ENCODE measurements at regions not wholly inside any gene's neighbourhood (a gene's known extent, or its start where the extent isn't known, plus 50 kb on each side); places are given as distances from the start of the nearest gene placed in this dataset.

DNA sequence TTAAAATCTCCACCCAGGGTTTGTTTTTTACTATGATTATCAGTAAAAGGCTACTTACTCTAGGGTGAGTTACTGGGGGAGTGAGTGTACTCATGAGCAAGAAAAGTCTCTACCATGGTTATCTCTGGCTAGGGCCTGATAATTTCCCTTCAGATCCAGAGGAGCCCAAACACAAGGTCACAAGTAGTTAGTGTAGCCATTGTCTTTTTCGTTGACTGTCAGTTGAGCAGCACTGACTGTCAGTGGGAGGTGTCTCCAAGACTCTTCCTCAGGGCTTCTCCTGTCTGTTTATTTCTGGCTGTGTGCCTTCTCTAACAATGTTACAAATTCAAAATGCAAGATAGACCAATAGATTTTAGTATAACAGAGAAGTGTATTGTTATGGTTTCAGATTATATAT is 181.2 kb upstream of the MIS18BP1 start:
- Mint-ChIP-seq H3K27ac (no peak overlapping the region), H3K9me3 (peaks cover 5% of the 10 kb centered on the region), H3K36me3 (ENCODE audit: low read depth) (no peaks in the 10 kb centered on the region), H3K4me3 (no peak overlapping the region), H3K4me1 (ENCODE audit: low read depth) (no peaks in the 10 kb centered on the region), H3K27me3 (ENCODE audit: low read depth) (peaks cover 6% of the 10 kb centered on the region)
- intact Hi-C loops (cut with micrococcal nuclease) = no loop called here
- DNase-seq = no peak
- CTCF ChIA-PET = no interaction called here

DNA sequence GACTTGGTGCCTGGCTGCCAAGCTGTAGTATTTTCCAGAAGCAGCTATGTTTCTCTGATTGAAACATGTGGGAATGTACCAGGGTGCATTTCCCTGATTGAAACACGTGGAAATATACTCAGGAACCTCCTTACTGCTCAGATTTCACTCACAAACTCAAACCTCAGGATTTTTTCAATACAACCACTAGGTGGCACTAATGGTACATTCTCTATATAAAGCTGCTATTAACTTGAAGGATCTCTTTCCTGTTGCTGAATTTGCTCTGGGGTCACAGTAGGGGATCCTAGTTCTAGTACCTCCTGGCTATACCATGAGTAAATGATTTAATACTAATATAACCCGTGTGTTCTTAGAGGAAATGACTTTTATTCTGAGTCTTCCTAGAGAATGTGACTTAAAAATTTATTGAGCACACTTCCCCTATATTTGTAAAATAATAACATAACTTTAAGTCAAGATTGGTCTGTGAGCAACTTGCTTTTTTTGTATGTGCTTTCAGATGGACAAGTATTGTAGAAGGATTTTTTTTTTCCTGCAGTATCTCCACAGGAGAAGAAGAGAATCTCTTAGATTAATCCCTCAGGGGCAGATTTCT is 173.8 kb upstream of the MIS18BP1 start:
- DNase-seq = no peak
- Mint-ChIP-seq H3K27ac (no peak overlapping the region), H3K9me3 (peaks cover 10% of the 10 kb centered on the region), H3K4me3 (no peak overlapping the region), H3K36me3 (ENCODE audit: low read depth) (no peaks in the 10 kb centered on the region), H3K4me1 (ENCODE audit: low read depth) (no peaks in the 10 kb centered on the region), H3K27me3 (ENCODE audit: low read depth) (no peaks in the 10 kb centered on the region)
- intact Hi-C loops (cut with micrococcal nuclease) = loop anchor here (1.0 to 5.0 kb wide), 2 partner anchors 101 to 916 kb away; no protein-coding TSS in a partner anchor
- CTCF ChIA-PET = interaction anchor here (0.9 to 1.0 kb wide), 3 partner anchors 10 to 39 kb away, joined by 3 to 4 read pairs (median 3); no protein-coding TSS in a partner anchor

DNA sequence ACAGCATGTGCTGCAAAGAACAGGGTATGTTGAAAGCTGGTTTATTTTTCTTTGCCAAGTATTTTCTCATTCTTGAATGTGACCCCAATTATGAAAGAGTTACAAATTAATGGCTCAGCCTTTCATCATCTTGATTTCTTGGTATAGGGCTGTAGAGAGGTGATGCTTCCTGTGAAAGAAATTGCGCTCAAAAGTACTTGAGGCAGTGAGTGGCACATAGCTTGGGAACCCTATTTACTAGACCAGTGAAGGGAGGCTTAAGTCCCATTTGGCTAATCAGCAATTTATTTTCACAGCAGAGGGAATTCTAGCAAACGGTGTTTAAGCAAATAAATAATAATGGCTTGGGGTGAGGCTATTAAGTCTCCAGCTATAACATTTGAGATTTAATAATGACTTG is 153.9 kb upstream of the MIS18BP1 start:
- Mint-ChIP-seq H3K27ac (no peak overlapping the region), H3K36me3 (ENCODE audit: low read depth) (no peaks in the 10 kb centered on the region), H3K4me3 (no peak overlapping the region), H3K4me1 (ENCODE audit: low read depth) (no peaks in the 10 kb centered on the region), H3K27me3 (ENCODE audit: low read depth) (no peaks in the 10 kb centered on the region), H3K9me3 (peaks cover 6% of the 10 kb centered on the region)
- DNase-seq = no peak
- intact Hi-C loops (cut with micrococcal nuclease) = no loop called here
- CTCF ChIA-PET = interaction anchor here (0.9 kb wide), 1 partner anchor 18 kb away, joined by 3 read pairs; no protein-coding TSS in a partner anchor

DNA sequence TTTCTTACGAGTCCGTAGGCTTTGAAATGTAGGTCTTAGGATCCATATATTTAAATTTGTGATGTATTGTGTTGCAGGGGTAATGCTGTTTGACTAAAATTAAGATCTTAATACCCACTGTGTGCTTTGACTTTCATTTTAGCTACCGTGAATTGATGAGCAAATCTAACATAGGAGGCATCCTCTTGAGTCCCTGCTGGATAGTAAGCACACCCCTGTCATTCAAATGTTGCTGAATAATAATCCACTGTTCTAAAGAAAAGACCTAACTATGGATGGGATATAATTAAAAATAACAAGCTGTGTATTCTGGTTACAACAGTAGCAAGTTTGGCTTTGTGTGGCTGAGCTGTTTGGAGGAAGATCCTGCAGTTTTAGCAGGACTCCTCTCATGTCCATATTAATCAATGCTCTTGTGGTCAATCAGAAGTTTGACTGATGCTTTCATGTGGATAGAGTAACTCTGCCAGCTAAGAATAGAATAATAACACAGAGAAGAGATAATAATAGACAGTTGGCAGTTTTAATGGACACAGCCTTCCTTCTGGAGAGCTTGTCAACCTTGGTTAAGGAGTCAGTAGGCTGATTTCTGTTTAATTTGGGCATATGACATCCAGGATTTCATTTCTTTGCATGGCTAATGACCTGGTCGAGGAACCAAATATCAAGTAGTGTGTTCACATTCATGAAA is 148.1 kb upstream of the MIS18BP1 start:
- H3K4me1 Mint-ChIP-seq (ENCODE audit: low read depth) = no peaks in the 10 kb centered on the region
- no peak overlapping the region for H3K4me3 Mint-ChIP-seq
- intact Hi-C loops (cut with micrococcal nuclease) = no loop called here
- no peaks in the 10 kb centered on the region for H3K27me3 Mint-ChIP-seq (ENCODE audit: low read depth)
- no peak for DNase-seq
- H3K36me3 Mint-ChIP-seq (ENCODE audit: low read depth) = no peaks in the 10 kb centered on the region
- H3K27ac Mint-ChIP-seq = no peak overlapping the region
- H3K9me3 Mint-ChIP-seq = peaks cover 5% of the 10 kb centered on the region
- CTCF ChIA-PET = no interaction called here

DNA sequence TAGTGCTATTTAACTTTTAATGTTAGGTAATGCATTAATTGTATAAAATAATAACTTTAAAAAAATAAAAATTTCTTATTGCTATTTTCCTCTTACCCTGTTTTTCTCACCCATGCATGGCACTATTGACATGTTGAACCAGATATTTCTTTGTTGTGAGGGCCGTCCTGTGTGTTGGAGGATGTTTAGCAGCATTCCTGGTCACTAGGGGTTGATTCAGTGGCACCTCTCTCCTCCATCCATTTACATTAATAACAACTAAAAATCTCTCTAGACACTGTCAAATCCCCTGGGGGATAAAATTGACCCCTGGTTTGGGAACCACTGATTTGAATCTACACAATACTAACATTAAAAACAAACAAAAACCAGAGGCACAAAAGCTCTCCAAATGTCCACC is 147.5 kb upstream of the MIS18BP1 start:
- H3K4me1 Mint-ChIP-seq (ENCODE audit: low read depth) = no peaks in the 10 kb centered on the region
- no peaks in the 10 kb centered on the region for H3K27me3 Mint-ChIP-seq (ENCODE audit: low read depth)
- H3K36me3 Mint-ChIP-seq (ENCODE audit: low read depth) = no peaks in the 10 kb centered on the region
- H3K4me3 Mint-ChIP-seq = no peak overlapping the region
- H3K9me3 Mint-ChIP-seq = peaks cover 5% of the 10 kb centered on the region
- CTCF ChIA-PET = no interaction called here
- H3K27ac Mint-ChIP-seq = no peak overlapping the region
- no peak for DNase-seq
- intact Hi-C loops (cut with micrococcal nuclease) = no loop called here

DNA sequence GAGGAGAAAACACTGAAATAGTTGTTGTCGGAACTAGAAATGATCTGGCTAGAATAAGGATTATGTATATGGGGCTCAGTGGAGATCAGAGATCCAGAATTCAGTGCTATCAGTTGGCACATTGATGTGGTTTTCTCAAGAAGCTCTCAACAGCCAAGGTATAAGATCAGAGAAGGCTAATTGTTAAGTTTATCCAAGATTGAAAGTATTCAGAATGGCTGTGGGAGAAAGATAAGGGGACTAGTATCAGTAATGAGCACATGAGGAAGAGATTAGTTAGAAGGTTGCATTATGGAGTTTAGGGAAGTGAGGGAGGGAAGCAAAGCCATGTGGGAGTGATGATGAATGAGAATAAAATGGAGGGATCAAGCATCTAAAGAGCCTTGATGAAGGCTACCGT is 128.1 kb upstream of the MIS18BP1 start:
- H3K4me1 Mint-ChIP-seq (ENCODE audit: low read depth) = no peaks in the 10 kb centered on the region
- no peak overlapping the region for H3K27ac Mint-ChIP-seq
- H3K36me3 Mint-ChIP-seq (ENCODE audit: low read depth) = no peaks in the 10 kb centered on the region
- no peaks in the 10 kb centered on the region for H3K27me3 Mint-ChIP-seq (ENCODE audit: low read depth)
- H3K4me3 Mint-ChIP-seq = no peak overlapping the region
- intact Hi-C loops (cut with micrococcal nuclease) = no loop called here
- CTCF ChIA-PET = no interaction called here
- H3K9me3 Mint-ChIP-seq = peaks cover 4% of the 10 kb centered on the region
- no peak for DNase-seq

DNA sequence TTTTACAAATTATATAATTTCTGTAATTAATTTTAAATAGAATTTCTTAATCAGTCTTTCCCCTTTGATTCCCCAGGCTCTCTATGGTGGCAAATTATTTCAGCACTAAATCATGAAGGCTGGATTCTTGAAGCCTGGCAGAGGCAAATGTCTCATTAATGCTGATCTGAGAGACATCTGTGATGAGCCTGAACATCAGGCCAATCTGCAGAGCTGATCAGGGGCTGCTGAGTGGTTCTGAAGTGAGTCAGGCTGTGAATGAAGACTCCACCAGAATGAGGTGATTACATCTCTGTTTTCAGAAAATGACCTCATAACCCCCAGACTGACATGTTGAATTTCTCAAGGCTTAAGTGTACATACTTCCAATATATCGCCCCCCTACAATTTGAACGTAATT is 124.2 kb upstream of the MIS18BP1 start:
- Mint-ChIP-seq H3K9me3 (no peaks in the 10 kb centered on the region), H3K4me3 (no peak overlapping the region), H3K27ac (no peak overlapping the region), H3K36me3 (ENCODE audit: low read depth) (no peaks in the 10 kb centered on the region), H3K4me1 (ENCODE audit: low read depth) (no peaks in the 10 kb centered on the region), H3K27me3 (ENCODE audit: low read depth) (no peaks in the 10 kb centered on the region)
- DNase-seq = no peak
- CTCF ChIA-PET = no interaction called here
- intact Hi-C loops (cut with micrococcal nuclease) = no loop called here

DNA sequence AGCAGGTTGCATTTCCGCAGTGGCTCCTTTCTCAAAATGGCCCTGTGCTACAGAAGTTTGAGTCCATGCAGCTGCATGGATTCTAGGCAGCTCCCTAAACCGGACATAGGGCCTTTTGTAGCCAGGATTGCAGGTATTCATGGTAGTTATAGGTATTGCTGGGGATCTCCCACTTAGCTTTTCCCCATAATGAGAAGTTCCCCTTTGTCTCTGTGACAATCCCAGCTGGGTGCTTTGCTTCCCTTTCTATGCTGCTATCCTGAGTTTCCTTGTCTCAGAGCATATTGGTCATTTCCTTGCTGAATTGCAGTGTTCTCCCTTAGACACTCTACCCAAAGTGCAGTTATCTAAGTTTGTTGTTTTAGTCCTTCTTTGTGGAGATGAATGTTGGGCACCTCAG is 120.9 kb upstream of the MIS18BP1 start:
- Mint-ChIP-seq H3K27me3 (ENCODE audit: low read depth) (no peaks in the 10 kb centered on the region), H3K9me3 (no peaks in the 10 kb centered on the region), H3K4me3 (no peak overlapping the region), H3K4me1 (ENCODE audit: low read depth) (no peaks in the 10 kb centered on the region), H3K27ac (no peak overlapping the region), H3K36me3 (ENCODE audit: low read depth) (no peaks in the 10 kb centered on the region)
- DNase-seq = no peak
- intact Hi-C loops (cut with micrococcal nuclease) = no loop called here
- CTCF ChIA-PET = interaction anchor here (0.7 kb wide), 1 partner anchor 14 kb away, joined by 4 read pairs; no protein-coding TSS in a partner anchor

DNA sequence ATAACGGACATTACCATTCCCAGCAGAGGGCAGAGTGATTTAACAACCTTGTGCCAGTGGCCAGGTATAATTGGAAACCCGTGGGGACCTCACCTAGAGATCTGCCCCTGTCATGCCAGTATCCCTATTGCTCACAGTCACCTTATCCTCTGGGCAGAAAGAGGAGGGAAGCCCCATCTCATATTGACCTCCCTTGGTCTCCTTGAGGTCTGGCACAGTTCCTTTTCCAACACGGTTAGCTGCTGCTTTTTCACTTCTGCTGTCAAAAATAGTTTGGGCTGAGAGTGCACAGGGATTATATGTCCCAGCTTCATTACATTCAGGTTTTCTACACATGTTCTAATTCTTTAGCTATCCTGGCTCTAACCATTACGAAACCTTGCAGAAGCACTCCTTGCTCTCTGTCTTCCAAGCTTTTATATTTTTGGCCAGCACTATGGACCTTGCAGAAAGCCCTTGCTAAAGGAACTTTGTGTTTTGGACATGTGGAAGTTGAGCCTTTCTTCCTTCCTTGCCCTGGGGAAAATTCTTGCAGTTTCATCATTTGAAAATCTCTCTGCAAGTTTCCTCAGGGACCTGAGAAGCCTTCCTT is 111.7 kb upstream of the MIS18BP1 start:
- intact Hi-C loops (cut with micrococcal nuclease) = no loop called here
- no peaks in the 10 kb centered on the region for H3K4me1 Mint-ChIP-seq (ENCODE audit: low read depth)
- CTCF ChIA-PET = no interaction called here

DNA sequence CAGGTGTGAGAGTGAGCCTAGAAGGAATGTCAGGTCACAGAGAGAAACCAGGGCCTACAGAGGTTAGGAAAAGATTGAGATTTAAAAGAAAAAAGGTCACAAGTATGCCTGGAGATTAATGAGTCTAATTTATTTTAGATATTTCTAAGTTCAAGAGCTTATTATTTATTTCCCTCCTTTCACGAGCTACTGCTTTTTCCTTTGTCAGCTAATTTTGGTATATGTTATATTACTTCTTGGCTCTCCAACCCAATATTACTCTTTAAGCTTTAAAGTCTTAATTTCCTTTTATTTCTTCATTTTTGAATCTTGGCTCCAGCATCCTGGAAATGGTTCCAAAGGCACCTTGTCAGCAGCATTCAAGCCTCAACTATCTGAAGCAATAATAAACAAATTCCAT is 109.5 kb upstream of the MIS18BP1 start:
- intact Hi-C loops (cut with micrococcal nuclease) = no loop called here
- Mint-ChIP-seq H3K27me3 (ENCODE audit: low read depth) (no peaks in the 10 kb centered on the region), H3K4me3 (no peak overlapping the region), H3K4me1 (ENCODE audit: low read depth) (no peaks in the 10 kb centered on the region), H3K27ac (no peak overlapping the region), H3K9me3 (no peaks in the 10 kb centered on the region), H3K36me3 (ENCODE audit: low read depth) (no peaks in the 10 kb centered on the region)
- CTCF ChIA-PET = no interaction called here
- DNase-seq = no peak

More for the DNA sequence above, 111.7 kb upstream of the MIS18BP1 start:
- no peaks in the 10 kb centered on the region for H3K36me3 Mint-ChIP-seq (ENCODE audit: low read depth)
- H3K4me3 Mint-ChIP-seq = no peak overlapping the region
- no peak overlapping the region for H3K27ac Mint-ChIP-seq
- no peaks in the 10 kb centered on the region for H3K9me3 Mint-ChIP-seq
- DNase-seq = no peak
- H3K27me3 Mint-ChIP-seq (ENCODE audit: low read depth) = no peaks in the 10 kb centered on the region

DNA sequence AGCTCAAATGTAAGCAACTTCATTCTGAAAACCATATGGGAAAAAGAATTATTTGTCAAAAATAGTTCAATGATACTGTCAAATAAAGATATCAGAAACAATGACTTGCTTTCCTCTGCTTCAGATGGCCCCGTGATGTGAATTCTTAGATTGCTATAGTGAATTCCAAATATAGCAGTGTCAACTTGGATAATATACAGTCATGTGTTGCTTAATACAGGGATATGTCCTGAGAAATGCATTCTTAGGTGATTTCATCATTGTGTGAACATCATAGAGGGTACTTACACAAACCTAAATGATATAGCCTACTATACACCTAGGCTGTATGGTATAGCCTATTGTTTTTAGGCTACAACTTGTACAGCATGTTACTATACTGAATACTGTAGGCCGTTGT is 108.7 kb upstream of the MIS18BP1 start:
- no peaks in the 10 kb centered on the region for H3K36me3 Mint-ChIP-seq (ENCODE audit: low read depth)
- H3K4me3 Mint-ChIP-seq = no peak overlapping the region
- intact Hi-C loops (cut with micrococcal nuclease) = no loop called here
- H3K27ac Mint-ChIP-seq = no peak overlapping the region
- H3K27me3 Mint-ChIP-seq (ENCODE audit: low read depth) = no peaks in the 10 kb centered on the region
- CTCF ChIA-PET = no interaction called here
- H3K9me3 Mint-ChIP-seq = no peaks in the 10 kb centered on the region
- no peaks in the 10 kb centered on the region for H3K4me1 Mint-ChIP-seq (ENCODE audit: low read depth)
- DNase-seq = no peak

DNA sequence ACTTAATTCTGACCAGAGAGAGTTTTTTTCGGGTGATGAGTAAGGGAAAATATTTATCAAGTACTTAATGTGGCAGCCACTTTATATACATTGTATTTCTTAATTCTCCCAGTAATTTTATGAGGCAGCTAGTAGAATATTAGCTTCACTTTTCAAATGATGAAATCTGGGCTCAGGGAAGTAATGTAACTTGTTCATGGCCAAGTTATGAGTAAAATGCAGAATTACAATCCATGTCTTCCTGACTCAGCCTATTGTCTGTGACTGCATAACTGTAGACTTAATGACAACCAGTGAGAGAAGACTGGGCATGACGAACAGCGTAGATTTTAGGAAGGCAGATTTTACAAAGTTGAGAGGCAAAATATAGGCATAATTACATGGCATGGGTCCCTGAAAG is 106.7 kb upstream of the MIS18BP1 start:
- H3K4me1 Mint-ChIP-seq (ENCODE audit: low read depth) = no peaks in the 10 kb centered on the region
- intact Hi-C loops (cut with micrococcal nuclease) = no loop called here

More for the DNA sequence above, 106.7 kb upstream of the MIS18BP1 start:
- DNase-seq = no peak
- Mint-ChIP-seq H3K9me3 (no peaks in the 10 kb centered on the region), H3K36me3 (ENCODE audit: low read depth) (no peaks in the 10 kb centered on the region), H3K27ac (no peak overlapping the region), H3K27me3 (ENCODE audit: low read depth) (no peaks in the 10 kb centered on the region), H3K4me3 (no peak overlapping the region)
- CTCF ChIA-PET = interaction anchor here (1.1 kb wide), 1 partner anchor 16 kb away, joined by 4 read pairs; no protein-coding TSS in a partner anchor
